Pulmonary artery endothelial cell (primary cell): ENCODE measurements at regions not wholly inside any gene's neighbourhood (a gene's known extent, or its start where the extent isn't known, plus 50 kb on each side); places are given as distances from the start of the nearest gene placed in this dataset.

Experiments used
- DNase-seq: peaks from one replicate; pipeline ENCODE4 v3.0.0-alpha.2; 2011; ENCODE audit warnings: low read depth, low spot score

DNA sequence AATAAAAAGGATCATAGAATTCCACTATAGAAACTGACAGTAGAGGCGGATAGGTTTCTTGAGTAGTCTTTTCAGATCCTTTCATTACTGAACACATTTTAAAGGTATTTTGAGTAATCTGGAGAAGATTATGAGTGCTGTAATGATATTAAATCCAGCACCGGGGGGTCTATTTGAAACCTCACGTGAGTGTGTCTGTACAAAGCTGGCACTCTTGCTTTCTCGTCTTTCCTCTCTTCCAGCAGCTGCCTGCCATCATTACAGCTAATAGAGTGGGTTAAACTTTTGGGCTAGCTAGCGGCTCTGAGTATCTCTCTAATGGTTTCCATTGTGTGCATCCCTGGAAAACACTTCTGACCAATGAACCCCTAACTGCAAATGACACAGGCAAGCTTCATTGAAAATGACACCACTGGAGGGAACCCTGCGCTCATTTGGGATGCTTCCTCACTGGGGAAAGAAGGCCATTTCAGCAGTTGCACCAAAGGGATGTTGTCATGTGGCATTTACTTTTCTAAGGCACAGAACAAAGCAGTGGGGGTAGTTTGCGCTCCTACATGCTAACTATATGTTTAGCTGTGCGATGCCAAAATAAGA, 101.0 kb downstream of the HRH4 start:
- no peak for DNase-seq

DNA sequence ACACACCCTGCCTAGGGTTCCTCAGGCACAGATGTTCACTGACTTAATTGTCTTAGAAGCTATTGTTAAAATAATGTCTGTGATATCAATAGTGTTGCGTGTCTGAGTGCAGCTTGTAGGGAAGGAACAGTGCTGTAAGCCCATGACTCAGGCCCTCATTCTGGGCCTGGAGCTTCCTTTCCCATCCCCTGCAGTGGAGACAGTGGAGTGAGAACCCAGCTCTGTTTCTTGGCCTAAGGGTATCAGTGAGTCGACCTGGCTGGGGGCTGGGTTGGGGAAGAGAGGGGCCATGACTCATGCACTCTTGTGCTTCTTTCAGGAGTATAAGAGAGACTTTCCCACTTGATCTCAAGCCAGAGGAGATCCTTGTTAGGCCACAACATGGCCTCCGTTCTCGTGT, 106.8 kb downstream of the HRH4 start:
- no peak for DNase-seq

DNA sequence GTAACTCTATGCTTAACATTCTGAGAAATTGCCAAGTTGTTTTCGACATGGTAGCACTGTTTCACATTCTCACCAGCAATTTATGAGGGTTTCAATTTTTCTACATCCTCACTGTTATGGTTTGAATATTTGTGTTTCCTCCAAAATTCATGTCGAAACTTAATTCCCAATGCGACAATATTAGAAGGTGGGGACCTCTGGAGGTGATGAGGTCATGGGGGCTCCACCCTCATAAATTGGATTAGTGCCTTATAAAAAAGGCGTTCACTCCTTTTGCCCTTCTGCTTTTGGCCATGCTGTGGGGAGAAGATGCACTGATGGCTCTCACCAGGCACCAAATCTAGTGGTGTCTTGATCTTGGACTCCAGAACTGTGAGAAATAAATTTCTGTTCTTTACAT, 110.3 kb downstream of the HRH4 start:
- DNase-seq: no peak

DNA sequence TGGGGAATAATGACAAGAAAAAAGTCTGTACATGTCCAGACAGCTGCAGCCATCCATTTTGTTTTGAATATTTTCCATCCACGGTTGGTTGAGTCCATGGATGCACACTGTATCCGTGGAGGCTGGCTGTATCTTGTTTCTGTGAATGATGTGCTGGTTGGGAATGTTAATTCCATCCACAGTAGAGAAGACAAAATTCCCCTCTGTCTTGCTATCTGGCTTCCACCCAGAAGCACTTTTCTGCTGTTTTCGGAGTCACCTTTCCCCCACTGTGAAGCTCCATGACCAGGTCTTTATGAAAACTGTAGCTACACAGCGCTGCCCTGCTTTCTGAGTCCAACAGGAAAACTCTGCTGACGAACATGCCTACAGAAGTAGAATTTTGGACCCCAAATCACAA, 122.3 kb downstream of the HRH4 start:
- no peak for DNase-seq

DNA sequence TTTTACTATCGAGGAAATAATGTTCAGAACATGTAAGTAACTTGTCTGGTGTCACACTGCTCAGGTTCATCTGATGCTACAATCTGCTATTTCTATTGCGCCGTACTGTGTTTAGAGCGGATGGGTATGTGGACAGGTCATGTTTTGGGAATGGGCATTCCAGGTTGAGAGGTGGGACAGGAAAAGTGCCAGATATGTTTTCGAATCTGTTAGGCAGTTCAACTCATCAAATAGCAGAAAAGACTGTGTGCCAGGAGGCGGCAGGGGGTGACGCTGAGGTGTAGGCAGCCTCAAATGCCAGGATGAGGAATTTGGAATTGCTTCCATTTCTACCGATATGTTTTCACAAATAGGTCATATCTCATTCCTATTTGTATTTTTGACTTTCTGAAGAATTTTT, 123.8 kb downstream of the HRH4 start:
- no peak for DNase-seq

DNA sequence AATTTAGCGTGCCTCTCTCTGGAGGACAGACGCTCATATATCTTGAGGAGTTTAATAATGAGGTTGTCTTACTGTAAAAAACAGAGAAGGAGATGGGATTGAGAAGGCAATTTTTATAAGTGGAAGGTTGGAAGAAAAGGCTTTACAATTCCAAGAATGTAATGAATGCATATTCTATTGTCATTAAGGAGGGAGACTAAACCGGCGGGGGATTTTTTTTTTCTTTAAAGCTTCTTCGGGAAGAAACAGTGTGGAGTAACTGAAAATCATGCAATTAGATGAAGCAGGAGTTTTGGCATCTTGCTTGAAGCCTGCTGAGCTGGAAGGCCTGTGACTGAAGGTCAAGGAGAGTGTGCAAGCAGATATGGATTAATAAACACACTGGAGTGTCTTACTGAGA, 124.4 kb downstream of the HRH4 start:
- DNase-seq: no peak

DNA sequence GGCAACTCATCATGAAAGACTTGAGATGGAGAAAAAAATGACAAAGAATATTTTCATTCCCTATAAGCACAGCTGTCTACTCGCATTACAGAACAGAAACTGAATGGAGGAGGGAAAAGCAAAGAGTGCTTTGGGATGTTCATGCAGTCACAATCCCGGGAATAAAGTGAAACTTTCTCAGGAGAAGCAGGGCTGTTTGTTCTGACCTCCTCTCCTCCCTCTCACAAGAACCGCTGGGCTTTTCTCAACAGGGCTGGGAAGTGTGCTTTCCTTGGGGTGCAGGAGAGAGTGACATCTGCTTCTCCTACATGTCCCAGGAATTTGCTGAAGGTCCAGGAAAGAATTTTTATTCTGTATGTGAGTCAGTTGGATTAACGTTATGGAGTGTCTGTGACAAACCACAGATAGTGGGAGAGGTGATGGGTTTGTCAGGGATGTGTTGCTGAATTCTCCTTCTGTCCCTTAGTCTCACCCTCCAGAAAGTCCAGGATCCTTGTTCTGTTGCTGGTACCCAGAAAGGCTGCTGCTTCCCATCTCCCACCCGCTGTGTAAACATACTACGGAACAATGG, 125.6 kb downstream of the HRH4 start:
- DNase-seq: no peak

DNA sequence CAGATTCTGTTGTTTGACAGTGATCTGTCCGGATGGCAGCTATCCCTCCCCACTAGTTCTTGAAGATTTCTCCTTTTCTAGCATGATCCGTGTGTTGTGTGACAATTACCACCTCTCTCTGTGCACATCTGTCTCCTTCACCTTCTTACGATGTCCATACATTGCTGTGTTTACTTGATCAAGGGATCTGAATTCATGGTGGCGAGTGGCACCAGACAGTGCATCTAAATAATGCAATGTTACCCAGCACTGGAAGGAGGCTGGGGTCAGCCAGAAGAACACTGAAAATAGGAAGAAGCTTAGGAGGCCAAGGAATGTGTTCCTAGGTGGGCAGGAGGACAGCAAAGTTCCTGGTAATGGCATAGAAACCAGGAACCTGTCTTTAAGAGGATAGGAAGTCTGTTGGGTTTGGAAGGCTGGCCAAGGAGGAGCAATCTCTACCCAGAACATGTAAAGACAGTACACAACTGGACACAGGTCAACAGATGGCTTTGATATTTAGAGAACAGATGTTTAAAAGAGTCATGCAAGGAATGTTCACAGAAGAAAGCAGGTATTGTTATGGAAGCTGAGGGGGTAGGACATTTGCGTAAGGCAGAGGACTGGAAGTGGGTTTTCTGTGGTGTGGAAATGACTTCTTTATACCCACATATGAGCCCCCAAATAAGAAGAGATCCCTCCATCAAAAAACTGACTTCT, 126.4 kb downstream of the HRH4 start:
- no peak for DNase-seq

DNA sequence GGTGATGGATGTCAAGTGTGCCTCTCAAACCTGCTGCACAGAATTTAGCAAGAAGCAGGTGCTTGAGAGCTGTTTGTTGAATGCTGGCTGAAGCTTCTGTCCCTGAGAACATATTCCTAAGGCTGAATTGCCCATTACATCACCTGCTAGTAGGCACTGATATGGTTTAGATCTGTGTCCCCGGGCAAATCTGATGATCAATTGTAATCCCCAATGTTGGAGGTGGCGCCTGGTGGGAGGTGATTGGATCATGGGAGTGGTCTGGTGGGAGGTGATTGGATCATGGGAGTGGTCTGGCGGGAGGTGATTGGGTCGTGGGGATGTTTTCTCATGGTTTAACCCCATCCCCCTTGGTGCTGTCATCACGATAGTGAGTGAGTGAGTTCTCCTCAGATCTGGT, 128.0 kb downstream of the HRH4 start:
- no peak for DNase-seq

DNA sequence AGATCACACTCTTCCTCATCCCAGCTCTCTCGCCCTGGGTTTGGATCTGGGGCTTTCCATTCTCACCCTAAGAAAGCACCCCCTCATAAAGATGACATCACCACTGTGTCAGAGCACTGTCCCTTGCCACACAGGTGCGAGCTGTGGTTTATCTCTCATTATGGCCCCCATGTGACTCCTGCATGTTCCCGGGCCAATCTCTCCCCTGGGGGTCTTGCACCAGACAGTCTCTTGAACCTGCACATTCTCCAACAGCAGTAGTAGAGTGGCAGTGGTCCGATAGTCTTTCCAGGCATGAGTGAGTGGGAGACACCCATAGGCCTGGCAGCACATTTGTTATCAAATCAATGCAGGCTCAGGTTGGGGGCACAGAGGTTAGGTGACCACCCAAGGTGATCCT, 130.5 kb downstream of the HRH4 start:
- DNase-seq: no peak

DNA sequence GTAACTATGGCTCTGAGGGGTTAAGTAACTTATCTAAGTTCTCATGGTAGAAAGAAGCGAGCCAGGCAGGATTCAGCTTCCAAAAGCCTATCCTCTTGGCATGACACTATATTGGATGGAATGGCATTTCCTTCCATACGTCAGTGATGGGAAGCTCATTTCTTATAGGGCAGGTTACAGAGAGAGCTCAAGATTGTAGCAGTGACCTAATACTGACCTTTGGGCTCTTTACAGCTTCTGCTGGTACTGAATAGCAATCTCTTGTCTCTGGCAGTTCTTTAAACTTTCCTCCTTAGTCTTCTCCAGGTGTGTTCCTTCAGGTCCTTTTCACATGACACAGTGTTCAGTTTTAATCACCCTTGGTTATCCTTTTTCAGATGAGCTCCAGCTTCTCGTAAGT, 133.0 kb downstream of the HRH4 start:
- DNase-seq: no peak

DNA sequence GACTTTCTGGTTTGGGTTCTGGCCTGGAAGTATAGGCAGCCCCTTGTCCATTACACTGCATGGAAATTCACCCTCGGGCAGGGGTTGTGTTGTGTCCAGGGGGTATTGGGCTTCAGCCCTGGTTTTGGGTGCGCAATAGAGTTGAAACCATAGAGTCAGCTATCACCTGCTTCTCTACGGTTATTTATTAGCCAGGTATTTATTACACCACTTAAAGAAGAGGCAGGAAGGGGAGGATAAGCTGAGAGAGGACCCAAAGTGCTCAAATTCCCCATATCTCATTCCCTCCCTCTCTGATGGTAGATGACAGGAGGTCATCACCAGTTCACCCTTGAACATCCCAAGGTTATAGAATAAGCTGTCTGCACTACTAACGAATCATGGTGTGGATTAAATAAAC, 133.4 kb downstream of the HRH4 start:
- DNase-seq: no peak

DNA sequence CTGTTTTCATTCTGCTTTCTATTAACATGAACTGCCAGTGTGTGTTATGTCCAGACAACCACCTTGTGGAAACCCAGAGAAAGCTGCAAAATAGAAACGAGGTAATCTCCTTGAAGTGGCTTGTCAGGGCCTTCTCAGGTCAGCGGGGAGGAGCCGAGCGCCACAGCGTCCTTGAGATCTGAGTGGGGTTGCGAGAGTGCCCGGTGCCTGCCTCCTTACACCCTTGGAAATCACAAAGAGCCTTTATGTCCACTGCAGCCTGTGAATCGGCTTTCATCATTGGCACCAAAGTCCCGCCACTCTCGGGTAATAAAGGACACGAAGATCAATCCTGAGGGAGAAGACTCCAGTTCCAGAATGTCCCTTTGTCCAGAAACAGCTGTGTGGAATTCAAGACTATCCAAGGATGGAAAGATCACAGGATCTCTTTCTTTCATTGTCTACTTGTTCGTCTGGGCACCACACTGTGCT, 135.2 kb downstream of the HRH4 start:
- DNase-seq: no peak

DNA sequence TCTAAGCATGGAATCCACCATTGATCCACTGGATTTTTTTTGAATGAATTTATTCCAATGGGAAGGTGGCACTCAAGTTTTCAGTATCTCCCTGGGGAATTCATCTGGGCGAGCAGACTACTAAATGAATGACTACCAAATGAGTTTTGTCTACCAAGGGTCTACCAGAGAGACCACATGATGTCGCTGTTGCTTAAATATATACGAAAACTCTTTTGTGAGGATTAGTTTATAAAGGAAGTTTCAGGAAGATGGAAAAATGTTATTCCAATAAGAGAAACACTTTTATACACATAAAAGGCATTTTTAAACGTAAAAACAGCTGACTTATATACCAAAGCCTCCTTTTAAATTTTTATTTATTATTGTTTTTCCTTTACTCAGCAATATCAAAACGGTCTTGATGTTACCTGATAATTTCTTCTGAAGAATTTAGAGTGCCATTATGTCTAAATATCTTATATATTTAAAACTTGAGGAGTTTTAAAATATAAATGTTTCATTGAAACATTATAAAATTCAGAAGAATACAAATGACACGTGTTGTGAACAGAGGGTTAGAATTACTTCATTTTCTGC, 139.7 kb downstream of the HRH4 start:
- DNase-seq: peak; percentile 4

DNA sequence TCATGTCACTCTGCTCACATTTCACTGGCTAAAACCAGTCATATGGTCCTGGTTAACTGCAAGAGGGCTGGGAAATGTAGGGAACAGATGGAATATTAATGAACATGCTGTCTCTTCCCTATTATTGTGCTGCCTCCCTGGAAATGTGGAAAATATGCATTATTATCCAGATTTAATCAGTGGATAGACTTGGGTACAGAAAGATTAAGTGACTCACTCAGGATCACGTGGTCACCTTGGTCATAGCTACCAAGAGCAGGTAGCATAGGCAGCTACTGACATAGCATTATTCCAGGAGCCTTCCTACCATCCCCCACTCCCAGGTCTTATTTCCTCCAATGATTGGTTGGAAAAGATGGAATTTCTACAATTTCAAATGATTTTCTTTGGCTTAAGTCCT, 141.1 kb downstream of the HRH4 start:
- DNase-seq: no peak

DNA sequence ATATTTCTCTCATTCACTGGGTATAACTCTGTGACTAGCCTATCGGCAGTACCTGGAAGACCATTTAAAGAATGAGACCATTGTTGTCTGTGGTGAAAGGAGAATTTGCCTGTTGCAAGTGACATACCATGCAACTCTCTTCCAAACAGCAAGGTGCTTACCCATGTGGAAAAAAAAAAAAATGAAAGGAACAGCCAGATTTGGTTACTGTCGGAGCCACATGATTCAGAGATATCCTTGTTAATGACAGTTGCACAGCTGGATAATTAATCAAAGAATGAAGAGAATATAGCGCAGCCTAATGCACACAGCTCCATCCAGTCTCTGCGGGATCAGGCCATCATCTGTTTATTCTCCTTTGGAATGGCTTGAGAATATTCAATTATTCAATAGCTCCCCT, 141.8 kb downstream of the HRH4 start:
- DNase-seq: no peak

DNA sequence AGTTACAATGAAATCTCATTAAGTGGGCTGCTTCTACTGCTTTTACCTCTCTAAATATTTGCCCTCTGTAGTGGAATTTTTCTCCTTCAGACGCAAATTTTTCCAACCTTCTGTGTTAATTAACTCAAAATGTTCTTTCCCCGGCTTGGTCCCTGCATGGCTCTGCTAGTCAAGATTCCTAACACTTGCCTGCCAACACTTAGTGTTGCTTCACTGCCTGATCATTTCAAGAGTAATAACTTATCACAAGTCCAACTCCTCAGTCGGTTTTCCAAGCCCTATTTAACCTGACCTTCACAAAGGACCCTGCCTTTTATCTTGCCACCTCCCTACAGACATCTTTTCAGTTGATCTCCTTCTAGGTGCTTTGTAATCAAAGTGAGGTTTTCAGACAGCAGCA, 142.7 kb downstream of the HRH4 start:
- no peak for DNase-seq

DNA sequence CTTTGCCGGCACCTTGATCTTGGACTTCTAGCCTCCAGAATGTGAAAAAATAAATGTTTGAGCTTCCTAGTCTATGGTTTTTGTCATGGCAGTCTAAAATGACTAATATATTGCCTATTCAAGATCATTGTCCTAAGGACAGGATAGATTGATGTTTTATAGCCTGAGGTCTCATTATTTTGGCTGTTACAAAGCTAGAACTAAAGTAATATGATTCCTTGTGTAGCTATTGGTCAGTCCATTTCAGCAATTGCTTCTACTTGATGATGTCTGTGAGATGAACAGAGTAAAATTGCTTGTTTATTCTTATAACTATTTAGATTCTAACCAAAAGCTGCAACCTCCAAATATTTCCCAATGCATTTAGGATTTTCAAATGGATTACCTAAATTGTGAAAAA, 145.0 kb downstream of the HRH4 start:
- DNase-seq: no peak

DNA sequence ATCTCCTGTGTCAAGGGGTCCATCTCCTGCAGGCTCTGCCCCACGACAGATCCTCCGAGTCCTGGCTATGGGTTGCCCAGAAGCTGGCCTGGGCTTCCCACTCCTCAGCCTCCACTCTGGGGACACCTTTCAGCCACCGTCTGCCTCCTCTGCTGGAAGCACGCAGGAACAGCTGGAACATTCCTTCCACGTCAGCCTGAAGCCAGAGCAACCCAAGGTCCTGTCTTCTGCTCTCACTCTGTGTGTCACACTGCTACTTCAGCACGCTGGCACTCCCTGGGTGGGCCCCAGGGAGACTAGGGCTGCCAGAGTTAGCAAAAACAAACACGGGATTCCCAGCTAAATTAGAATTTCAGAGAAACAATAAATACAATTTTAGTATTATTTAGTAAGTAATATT, 148.8 kb downstream of the HRH4 start:
- DNase-seq: no peak

DNA sequence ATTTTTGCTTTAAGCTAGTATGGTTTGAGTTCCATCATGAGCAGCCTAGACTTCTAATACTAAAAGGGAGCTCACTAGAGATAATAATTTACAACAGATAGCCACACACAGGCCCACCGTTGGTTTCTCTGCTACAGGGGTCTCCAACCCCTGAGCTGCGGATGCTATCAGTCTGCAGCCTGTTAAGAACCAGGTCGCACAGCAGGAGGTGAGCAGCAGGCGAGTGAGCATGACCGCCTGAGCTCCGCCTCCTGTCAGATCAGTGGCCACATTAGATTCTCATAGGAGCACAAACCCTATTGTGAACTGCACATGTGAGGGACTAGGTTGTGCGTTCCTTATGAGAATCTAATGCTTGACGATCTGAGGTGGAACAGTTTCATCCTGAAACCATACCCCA, 150.6 kb downstream of the HRH4 start:
- no peak for DNase-seq

DNA sequence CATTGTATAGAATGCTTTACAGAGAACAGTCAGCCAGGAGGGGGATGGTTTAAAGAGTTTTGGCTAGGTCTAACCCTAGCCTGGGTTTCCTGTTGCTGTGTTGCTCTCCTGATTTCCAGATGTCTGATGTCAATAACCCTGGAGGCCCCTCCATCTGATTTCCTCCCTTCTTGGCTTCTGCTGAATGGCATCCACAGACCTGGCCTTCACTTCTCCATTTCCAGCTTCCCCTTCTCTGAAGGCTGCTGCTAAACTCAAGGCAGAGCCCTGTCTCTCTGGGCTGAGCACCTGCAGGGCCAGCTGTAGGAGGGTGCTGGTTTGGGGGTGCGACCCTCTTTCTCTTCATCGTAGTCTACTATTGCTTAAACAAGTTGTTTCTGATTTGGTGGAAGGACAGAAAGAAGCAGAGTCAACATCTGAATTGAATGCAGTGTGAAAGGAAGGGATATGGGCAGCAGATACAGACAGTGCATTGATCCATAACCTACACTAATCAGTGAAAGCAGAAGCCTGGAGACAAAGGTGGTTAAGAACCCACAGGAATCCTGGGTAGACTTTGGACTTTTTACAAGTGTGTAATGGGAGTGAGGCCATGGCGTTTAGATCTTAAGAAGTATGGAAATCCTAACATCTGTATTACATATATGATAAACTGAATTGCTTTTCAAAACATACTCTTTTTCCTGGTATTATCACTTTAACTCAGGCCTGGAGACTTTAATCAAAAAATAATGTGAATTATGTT, 153.6 kb downstream of the HRH4 start:
- no peak for DNase-seq

DNA sequence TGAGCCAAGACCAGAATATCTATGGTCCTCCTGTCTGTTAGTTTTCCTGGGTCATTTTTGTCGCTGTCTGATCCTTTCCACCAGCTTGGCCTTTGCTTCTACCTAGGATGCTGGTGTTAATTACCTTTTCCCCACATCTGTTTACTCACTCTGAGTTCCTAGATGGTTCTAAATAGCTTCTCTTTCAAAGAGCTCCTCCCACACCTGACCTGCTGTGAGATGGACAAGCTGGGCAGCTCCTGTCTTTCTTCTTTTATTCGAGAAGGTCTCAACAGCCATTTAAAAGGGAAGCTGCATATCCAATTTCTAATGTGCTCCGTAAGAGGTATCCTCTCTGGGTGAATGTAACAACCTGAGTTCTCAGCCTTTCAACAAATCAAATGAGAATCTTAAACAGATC, 156.2 kb downstream of the HRH4 start:
- no peak for DNase-seq
